HepG2 (cell line): ENCODE measurements at regions not wholly inside any gene's neighbourhood (a gene's known extent, or its start where the extent isn't known, plus 50 kb on each side); places are given as distances from the start of the nearest gene placed in this dataset.

Experiments used
- CBX1 ChIP-seq: IDR thresholded peaks from one replicate; pipeline ENCODE4 v1.6.1; 2016; ENCODE audit warnings: antibody characterized with exemption, low read depth
- FOXP4 ChIP-seq: sonication (generic); formaldehyde crosslinking; IDR thresholded peaks from 2 replicates; pipeline ENCODE4 v1.4.0; 2020; ENCODE audit warnings: missing genetic modification reagents
- HMGXB4 ChIP-seq, 2 experiments: sonication (generic) in 1 of 2; formaldehyde crosslinking in 1 of 2; IDR thresholded peaks; 2 replicates each; pipeline versions ENCODE4 v1.4.0 to v1.6.1; 2018 to 2020; ENCODE audit warnings: missing genetic modification reagents in 2 of 2, borderline replicate concordance in 1 of 2, low read depth in 1 of 2, mild to moderate bottlenecking in 1 of 2, missing biosample characterization in 1 of 2
- ISL2 ChIP-seq: sonication (generic); formaldehyde crosslinking; IDR thresholded peaks from 2 replicates; pipeline ENCODE4 v1.5.0; 2020; ENCODE audit warnings: missing genetic modification reagents
- NR2F2 ChIP-seq: IDR thresholded peaks from 2 replicates; pipeline ENCODE4 v1.6.1; 2012; ENCODE audit warnings: low read depth, inconsistent platforms, borderline replicate concordance
- RAD21 ChIP-seq: fragments of 450-650 bp; formaldehyde crosslinking; IDR thresholded peaks from 2 replicates; pipeline ENCODE4 v1.5.0; 2020; ENCODE audit warnings: mild to moderate bottlenecking
- SMC3 ChIP-seq: IDR thresholded peaks from 2 replicates; pipeline ENCODE4 v1.6.1; 2011; ENCODE audit warnings: low read length, improper control_type of control experiment
- SRSF1 ChIP-seq: fragments of 200-400 bp; formaldehyde crosslinking; optimal IDR thresholded peaks from 2 replicates; pipeline ENCODE3; 2017; ENCODE audit warnings: mild to moderate bottlenecking, low read depth, low read length, moderate library complexity
- STAT5B ChIP-seq: sonication (generic); formaldehyde crosslinking; IDR thresholded peaks from 2 replicates; pipeline ENCODE4 v1.4.0; 2020; ENCODE audit warnings: missing genetic modification reagents
- ZBTB4 ChIP-seq: sonication (generic); formaldehyde crosslinking; IDR thresholded peaks from 2 replicates; pipeline ENCODE4 v1.4.0; 2020; ENCODE audit warnings: missing genetic modification reagents, mild to moderate bottlenecking, borderline replicate concordance
- ZMAT5 ChIP-seq: sonication (generic); formaldehyde crosslinking; IDR thresholded peaks from 2 replicates; pipeline ENCODE4 v1.5.0; 2020; ENCODE audit warnings: mild to moderate bottlenecking, low read depth, missing genetic modification reagents, borderline replicate concordance
- ZNF350 ChIP-seq: sonication (generic); formaldehyde crosslinking; IDR thresholded peaks from 2 replicates; pipeline ENCODE4 v1.4.0; 2020; ENCODE audit warnings: mild to moderate bottlenecking, low read depth, missing genetic modification reagents, borderline replicate concordance
- ZNF383 ChIP-seq: sonication (generic); formaldehyde crosslinking; IDR thresholded peaks from 2 replicates; pipeline ENCODE4 v1.4.0; 2020; ENCODE audit warnings: missing genetic modification reagents, mild to moderate bottlenecking, borderline replicate concordance
- ZNF574 ChIP-seq: sonication (generic); formaldehyde crosslinking; IDR thresholded peaks from 2 replicates; pipeline ENCODE4 v1.4.0; 2020; ENCODE audit warnings: missing genetic modification reagents
- ZNF770 ChIP-seq: sonication (generic); formaldehyde crosslinking; IDR thresholded peaks from 2 replicates; pipeline ENCODE4 v1.5.0; 2020; ENCODE audit warnings: mild to moderate bottlenecking, missing genetic modification reagents
- ZNF790 ChIP-seq: sonication (generic); formaldehyde crosslinking; IDR thresholded peaks from 2 replicates; pipeline ENCODE4 v1.8.0; 2022; ENCODE audit warnings: missing genetic modification reagents, mild to moderate bottlenecking, borderline replicate concordance

GRCh38 chr7:65239707-65240352 lies 133.8 kb upstream of the ZNF92 start (continued):
- no peak for TF ChIP-seq ZMAT5 (CRISPR knock-in tag)
- peak; percentile 29 to 63; a peak in 1 of 4 replicates for TF ChIP-seq HMGXB4 (CRISPR knock-in tag; IDR thresholded peaks at IDR 0.05; ENCODE audit: borderline replicate concordance in 1 of 2, low read depth in 1 of 2)
- TF ChIP-seq RAD21 (CRISPR knock-in tag), result peak; percentile 22; the same call in 1 of the 2 replicates
- TF ChIP-seq NR2F2, result no peak
- TF ChIP-seq CBX1, result peak; percentile 55
- TF ChIP-seq STAT5B (CRISPR knock-in tag), result no peak
- no peak for TF ChIP-seq ZNF790 (CRISPR knock-in tag)
- TF ChIP-seq ZNF770 (CRISPR knock-in tag), result peak; percentile 22; the same call in 1 of the 2 replicates
- no peak for TF ChIP-seq FOXP4
- TF ChIP-seq ZNF383 (CRISPR knock-in tag), result no peak
- TF ChIP-seq ZNF574 (CRISPR knock-in tag), result peak; percentile 60; the same call in 1 of the 2 replicates
- peak; percentile 41; the same call in 1 of the 2 replicates for TF ChIP-seq ZBTB4 (CRISPR knock-in tag)
- no peak for TF ChIP-seq SMC3
- TF ChIP-seq ISL2, result no peak
- TF ChIP-seq ZNF350 (CRISPR knock-in tag), result peak; percentile 72; the same call in 1 of the 2 replicates
- no peak for TF ChIP-seq SRSF1
